NCI-H510A treated with DMSO at 0.1 percent for 48 hours (cell line): ENCODE measurements at regions not wholly inside any gene's neighbourhood (a gene's known extent, or its start where the extent isn't known, plus 50 kb on each side); places are given as distances from the start of the nearest gene placed in this dataset.

Experiments
- DNase-seq: peaks from one replicate; lab custom pipeline; 2025; lab: John Stamatoyannopoulos, UW

DNA sequence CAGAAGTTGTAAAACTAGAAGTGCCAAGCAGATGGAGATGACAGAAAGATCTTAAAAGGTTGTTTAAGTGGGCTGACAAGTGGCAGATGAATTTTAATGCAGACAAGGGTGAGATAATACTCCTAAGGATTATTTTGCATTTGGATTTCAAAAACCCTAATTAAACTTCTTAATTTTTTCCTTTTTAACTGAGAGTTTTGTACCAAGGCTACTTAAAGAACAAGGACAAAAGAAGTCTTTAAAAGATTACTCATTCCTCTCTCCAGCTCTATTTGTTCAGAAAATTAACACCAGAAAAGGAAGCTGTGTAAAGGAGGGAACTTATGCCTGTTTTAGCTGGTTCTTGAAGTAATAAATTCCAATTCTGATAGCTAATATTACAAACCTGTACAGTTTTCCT is 275.4 kb downstream of the ETNK1 start:
- DNase-seq: no peak

DNA sequence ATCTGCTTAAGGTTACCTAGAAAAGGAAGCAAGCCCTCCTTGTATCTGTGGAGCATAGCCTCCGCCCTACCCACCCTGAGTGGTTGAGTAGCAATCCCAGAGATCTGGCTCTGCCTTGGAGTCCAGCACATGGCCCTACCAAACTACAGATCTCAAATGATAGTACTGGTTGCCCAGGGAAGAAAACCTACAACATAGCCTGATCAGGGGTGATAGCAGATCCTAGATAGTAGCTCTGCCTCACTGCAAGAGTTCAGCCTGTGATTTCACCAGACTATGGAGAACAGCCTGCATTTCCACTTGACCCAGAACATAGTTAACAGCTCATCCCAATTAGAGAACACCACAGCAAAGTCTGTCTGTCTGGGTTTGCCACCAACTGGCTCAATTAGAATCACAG is 279.5 kb downstream of the ETNK1 start:
- no peak for DNase-seq

DNA sequence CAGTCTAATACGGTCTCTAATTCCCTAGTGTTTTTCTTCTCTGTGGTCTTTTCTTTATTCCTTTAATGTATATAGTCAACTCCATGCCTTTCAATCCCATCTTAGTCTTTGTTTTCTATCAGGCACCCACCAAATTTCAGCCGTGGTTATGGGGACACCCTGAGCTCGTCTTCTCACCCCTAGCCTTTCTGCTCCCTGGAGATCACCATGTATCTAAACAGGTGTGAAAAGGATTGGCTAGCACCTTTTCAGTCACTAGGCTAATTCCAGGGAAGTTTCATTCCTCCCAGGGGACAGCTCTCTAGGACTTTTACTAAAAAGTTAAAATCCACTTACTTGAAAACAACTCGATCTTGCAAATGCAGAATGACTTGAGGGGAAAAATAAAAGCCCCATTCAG is 291.3 kb downstream of the ETNK1 start:
- no peak for DNase-seq

DNA sequence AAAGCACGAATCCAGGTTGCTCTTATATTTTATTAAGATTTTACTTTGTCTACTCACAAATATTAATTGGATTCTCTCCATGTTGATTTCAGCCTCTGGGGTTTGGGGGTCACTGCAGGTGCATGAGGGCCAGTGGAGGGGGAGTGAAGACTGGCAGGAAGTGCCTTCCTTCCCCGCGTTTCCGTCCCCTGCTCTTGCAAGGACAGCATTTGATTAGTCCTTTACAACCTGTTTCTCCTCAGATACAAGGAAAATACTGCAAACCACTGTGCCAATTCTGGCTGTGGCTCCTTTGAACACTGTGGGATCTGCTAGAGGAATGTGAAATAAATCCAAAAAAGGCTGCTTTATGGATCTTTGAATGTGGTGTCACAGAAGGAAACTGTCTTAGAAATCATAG is 291.8 kb downstream of the ETNK1 start:
- DNase-seq: no peak

DNA sequence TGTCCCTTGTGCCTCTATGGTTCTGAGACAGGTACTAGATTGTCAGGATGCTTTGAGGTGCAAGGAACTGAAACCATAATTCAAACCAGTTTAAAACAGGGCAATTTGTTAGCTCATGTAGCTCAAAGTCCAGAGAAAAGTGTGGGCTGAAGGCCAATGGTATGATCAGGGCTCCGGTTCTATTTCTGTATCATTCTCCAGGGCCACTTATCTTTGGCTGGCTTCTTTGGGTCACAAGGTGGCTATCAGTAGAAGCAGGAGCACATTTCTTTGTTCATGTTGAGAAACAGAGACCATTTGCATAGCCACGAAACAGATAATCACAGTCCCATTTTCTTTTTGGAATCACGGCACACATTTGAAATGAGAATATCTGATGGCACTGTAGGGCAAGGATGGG is 294.9 kb downstream of the ETNK1 start:
- DNase-seq: no peak

DNA sequence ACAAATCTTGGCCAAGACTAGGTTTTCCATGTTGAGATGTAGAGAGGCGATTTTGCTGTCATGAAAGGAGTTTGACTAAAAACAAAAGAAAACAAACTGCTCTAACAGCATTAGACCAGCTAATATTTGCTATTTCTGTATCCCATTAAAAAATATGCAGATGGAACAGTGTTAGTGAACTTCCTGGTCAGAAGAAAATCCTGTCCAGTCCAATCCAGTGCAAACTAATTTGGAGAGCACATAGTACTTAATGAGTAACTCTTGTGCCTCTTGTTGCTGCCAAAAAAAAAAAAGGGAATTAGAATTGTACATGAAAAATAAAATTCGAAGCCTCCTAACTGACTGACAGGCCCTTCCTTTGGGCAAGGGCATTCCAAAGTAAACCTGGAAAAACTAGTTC is 298.8 kb downstream of the ETNK1 start:
- DNase-seq: no peak

DNA sequence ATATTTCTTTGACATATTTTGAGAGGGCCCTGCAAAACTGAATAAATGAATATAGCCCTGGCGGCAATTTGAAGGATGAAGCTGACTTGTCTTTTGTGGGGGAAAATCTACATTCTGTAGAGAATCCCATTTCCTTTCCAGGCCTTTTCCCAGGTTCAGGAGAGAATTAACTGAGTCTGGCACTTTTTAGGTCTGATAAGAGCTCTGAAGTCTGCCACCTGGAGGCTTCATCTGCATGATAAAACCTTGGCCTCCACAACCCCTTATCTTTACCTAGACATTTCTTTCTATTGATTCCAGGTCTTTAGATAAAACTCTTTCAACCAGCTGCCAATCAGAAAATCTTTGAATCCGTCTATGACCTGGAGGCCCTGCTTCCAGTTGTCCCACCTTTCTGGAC is 299.4 kb downstream of the ETNK1 start:
- DNase-seq: no peak

DNA sequence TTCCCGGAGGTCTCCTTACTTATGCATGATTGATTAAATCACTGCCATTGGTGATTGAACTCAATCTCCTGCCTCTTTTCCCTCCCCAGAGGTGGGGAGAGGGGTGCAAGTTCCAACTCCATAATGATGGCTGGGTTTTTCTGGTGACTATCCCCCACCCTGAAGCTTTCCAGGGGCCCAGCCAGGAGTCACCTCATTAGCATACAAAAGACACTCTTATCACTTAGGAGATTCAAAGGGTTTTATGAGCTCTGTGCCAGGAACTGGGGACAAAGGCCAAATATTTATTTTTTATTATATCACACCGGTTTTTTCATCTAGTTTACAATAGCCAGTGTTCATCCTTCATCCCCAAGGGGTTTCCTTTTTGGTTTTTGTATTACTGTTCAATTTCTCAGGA is 300.7 kb downstream of the ETNK1 start:
- no peak for DNase-seq

DNA sequence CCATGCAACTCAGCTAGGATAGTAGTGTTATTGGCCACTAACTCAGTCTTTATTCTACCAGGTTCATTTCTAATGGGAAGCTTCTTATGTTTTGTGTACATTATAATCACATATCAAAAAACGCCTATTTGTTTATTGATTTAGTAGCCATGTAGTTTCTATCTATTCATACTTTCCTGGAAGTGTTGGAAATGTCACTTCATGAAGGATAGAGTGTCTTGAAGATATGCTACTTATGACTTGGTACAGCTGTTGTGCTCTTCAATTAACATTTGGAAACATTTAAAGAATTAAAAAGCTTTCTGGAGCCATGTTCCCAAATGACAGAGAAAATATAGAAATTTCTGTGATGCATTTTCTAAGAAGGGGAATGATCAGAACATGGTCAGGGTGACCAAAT is 307.5 kb downstream of the ETNK1 start:
- no peak for DNase-seq

DNA sequence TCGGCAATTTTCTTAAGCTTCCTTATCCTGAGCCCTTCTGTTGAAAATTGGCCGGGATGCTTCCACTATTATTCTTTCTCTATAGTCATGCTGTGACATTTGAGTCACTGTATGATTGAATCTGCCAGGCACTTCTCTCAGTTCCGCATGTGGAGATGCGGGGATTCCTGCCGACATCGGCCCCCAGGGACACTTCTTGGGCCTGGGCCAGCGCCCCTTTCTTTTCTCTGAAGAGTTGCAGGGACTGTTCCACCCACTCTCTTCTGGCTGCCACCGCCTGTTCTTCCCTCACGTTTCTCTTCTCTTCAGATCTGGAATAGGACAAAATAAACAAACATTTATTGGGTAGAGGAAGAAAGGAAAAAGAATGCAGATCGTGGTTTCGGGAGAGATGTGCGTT is 310.1 kb downstream of the ETNK1 start:
- DNase-seq: no peak

DNA sequence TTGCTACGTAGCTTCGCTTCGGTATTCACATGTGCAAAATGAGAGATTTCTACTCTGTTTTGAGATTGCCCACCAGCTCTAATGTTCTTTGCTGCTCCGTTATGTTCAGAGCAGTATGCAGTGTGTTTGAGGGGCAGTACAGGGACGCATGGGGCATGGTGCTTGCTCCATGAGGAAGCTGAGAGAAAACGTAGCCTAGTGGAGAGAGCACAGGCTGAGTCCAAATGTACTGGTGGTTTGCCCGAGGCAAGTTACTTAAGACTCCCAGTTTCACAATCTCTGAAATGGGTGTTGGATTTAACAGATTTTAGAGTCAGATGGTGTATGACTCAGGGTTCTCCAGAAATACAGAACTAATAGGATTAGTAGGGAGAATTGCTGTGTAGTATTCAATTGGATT is 310.5 kb downstream of the ETNK1 start:
- no peak for DNase-seq

DNA sequence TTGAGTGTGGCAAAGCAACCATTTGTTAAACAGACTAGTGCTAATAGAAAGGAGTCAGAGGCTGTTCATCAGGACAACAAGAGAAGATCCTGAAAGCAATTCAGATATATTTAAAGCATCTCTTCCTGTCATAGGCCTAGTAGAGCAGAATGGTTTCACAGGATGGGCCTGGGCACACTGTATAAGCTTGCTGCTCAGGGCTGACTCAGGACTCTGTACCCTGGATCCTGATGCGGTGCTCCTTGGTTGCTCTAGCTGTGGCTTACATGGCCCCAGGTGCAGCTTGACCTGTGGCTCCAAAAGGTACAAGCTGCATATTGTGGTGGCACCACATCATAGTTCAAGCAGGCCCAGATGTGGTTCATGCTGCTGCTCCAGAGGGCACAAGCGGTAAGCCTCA is 313.4 kb downstream of the ETNK1 start:
- DNase-seq: no peak

DNA sequence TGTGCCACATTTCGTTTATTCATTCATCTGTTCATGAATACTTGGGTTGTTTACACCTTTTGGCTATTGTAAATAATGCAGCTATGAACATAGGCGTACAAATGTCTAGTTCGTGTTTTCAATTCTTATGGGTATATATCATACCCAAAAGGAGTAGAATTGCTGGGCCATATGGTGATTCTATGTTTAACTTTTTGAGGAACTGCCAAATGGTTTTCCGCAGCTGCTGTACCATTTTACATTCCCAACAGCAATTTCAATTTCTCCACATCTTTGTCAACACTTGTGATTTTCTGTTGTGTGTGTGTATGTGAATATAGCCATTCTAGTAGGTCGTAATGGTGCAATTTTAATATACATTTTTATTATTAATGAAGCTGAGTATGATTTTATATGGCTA is 326.2 kb downstream of the ETNK1 start:
- no peak for DNase-seq

DNA sequence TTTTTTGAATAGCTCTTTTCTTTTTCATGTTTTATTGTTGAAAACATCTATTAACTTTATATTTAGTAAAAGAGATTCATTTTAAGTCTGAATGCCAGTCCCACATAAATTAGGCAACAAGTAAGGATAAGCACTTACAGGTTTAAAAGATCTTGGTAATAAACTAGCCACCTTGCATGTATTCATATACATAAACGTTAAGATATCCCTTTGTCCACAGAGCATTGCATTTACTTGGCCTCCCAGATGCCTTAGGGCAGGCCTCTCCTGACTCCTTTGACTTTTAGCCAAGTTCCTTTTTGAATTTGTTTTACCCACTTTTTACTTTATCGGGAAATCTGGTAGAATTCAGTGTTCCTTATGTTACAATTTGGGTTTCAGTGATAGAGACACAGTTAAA is 331.7 kb downstream of the ETNK1 start:
- DNase-seq: no peak

DNA sequence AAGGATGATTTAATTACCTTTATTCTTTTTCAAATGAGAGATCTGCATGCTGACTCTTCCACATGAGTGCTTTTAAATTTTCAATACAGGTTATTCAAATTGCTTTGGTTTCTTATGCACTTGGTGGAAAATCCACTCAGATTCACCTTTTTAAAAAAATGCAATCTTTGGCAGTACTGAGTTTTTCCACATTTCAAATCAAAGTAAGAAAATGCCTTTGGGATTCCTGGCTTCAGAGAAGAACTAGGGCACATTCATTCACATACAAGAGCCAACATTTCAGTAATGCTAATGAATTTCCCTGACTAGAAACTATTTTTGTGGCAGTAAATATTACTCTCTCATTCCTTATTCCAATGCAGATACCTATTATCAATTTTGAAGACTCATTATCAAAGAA is 342.2 kb downstream of the ETNK1 start:
- no peak for DNase-seq

DNA sequence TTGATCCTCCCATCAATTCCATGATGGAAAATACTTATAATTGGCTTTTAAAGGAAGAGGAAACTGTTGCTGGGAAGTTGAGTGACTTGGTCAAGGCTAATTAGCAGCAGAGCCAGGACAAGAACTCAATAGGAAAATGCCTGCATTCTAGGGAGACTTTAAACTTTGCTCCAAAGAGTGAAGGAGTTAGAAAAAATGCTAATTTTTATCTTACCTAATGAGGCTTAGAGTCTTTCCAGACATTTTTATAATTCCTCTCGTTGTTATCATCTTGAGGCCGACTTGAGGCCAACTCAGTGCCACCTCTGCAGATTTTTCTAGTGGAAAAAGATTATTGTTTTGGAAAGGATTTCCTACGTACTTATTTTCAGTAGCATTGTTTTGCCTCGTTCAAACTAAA is 344.6 kb downstream of the ETNK1 start:
- DNase-seq: no peak

DNA sequence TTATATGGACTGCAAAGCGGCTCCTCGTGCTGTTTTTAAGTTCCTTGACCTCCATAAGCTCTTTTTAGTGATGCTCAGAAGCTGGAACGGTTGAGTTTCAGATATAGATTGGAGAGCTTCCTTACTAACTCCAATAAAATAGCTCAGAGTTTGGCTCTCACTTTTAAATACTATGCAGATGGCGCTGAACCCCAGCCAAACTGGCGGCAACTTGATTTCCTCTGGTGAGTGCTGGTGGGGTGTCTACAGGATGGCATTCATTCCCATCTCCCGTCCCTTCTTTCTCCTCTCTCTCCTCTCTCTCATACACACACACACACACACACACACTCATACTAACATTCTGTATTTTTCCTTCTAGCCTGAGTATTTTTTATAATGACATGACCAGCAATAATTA is 346.3 kb downstream of the ETNK1 start:
- no peak for DNase-seq

DNA sequence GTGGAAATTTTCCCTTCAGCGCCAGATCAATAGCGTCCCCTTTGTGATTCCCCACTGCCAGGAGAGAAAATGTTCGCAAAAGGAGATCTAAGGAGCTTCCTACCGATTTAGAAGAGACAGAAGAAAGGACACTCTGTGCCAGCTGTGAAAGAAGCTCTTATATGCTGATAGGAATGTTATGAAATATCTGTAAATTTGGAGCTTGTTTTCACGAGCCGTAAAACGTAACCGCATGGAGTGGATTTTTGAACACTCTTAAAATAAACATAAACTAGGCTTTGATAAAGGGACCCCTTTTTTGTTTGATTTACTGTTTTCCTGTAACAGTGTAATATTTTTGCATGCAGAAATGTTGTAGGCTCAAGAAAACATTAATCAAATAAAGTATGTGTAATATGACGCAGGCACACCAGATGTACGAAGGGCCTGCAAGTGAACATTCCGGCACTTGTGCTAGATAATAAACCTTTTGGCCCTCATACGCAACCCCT is 346.8 kb downstream of the ETNK1 start:
- no peak for DNase-seq

DNA sequence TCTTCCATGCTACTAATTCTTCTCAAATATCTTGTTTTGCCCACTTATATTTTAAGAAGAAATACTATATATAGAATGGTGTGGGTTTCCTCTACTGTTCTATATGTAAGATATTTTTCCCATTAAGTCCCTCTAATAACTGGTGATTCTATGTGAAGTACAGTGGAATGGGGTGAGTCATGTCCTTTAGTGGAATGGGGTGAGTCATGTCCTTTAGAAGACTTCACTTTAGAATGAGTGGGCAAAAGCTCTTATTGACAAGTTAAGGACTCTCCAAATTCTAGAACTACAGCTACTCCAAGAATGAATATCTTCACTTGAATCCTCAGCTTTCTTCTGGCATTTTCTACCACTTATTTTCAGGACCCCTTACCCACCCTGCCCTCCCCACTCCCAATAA is 349.9 kb downstream of the ETNK1 start:
- DNase-seq: no peak

DNA sequence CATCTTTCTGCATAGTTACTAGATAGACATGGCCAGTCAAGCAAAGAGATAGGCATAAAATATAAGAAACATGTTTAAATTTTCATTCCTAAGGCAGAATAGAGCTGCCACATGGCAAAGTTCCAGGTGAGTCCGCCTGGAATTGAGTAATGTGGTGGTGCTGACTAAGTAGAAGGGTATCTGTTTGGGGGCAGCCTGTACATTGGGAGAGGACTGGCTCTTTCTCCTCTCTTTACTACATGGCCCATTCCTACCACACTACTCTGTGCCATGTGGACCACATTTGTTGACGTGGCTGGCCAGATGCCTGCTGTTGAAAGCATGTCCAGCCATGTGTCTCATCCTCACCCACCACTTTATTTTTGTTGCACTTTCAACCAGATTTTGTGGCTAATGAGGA is 354.0 kb downstream of the ETNK1 start:
- DNase-seq: no peak

DNA sequence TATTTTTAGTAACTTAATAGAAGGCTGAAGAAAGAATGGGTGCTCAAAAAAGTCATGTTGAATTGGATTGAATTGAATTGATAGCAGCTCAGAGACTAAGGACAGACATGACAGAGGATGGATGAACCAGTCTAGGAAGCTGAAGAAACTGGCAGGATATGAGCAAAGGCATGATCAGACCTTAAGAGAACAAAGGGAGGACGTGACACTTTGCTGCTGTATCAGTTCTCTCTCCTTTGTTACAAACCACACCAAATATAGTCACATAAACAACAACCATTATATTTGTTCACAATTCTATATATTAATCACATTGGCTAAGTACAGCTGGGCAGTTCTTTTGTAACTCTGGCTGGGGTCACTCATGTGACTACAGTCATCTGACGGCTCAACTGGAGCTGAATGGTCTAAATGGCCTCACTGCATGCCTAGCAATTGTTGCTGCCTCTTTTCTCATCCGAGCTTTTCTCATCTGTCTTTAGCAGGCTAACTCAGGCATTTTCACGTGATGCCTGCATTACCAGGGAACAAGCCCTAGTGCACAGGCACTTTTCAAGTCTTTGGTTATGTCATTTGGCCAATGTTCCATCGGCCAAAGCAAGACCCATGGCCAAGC is 355.0 kb downstream of the ETNK1 start:
- no peak for DNase-seq

DNA sequence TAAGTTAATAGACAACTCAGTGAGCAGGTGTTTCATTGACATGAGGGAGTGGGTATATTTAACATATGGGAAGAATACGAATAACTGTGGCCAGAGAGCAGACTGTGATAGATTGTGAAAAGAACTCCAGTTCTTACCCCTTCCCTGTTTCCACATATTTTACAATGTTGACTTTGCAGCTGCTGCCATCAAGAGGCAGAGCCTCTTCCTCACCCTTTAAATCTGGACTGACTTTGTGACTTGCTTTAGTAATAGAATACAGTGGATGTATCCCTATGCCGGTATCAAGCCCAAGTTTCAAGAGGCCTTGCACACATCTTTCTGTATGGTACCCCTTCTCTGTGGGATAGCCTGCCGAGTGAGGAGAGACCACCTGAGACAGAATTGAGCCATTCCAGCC is 356.7 kb downstream of the ETNK1 start:
- DNase-seq: no peak

DNA sequence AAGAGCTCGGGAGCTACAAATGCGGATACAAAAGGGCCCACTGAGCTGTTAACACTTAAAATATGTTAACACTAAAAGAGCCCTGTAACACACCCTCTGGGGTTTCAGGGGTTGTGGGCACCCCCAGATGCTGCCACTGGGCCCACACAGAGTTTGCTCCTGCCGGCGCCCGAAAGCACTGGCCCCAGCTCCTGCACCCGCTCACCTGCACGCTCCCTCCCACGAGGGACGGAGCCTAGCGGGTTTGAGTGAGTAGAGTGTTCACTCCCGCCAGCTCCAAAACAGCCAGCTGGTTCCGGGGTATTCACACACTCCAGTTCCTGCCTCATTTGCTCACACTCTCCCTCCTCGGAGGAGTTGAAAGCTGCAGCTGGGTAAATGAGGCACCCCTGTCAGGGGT is 357.7 kb downstream of the ETNK1 start:
- DNase-seq: no peak

DNA sequence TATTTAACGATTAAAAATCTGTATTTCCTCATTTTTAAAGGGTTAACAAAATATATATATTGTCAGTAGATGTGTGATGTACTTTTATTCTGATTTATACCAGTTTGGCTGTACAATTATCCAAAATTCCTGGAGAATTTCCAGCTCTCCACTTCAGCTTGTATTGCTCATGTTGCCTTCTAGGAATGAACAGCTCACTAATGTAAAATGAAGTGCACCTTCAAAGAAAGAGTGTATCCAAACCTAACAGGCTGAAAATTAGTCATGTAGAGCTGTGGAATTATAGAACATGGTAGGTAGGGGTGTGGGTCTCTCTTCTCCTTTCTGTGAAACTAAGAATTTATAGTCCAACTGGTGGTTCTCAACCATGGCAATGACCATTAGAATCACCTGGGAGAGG is 362.0 kb downstream of the ETNK1 start:
- DNase-seq: no peak

DNA sequence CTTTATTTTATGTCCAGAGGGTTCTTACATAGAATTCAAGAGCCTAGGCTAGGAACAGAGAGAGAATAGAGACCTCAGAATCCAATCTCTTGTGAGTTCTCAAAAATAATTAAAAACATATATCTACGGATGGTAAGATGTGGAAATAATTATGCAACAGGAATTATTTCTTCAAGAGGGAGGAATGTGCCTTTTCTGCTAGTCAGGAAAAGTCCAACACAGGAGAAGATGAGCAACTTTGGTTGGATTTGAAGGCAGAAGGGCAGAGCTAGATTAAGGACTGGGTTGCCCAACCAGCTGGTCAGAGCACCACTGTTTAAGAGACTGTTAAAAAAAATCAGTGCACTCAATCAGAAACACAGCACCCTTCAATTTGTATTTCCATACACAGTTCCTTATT is 365.5 kb downstream of the ETNK1 start:
- no peak for DNase-seq
